ENCODE measurements at regions not wholly inside any gene's neighbourhood (a gene's known extent, or its start where the extent isn't known, plus 50 kb on each side); places are given as distances from the start of the nearest gene placed in this dataset.
"Not testable (repeated sequence)": the region's sequence is repeated elsewhere in the genome, so short reads cannot be mapped to it uniquely, and the experiment has no call there.

- H3K9me3 ChIP-seq (ENCODE audit: control insufficient read depth in 2 of 2, low read length in 2 of 2) = peaks cover 0 to 7% of the 10 kb centered on the region in 2 donors
- no peak overlapping the region for H3K27ac ChIP-seq (ENCODE audit: low read length)
- no peaks in the 10 kb centered on the region for H3K36me3 ChIP-seq (ENCODE audit: control insufficient read depth in 2 of 2, insufficient read depth in 2 of 2, low read length in 2 of 2)
- no peaks in the 10 kb centered on the region for H3K4me1 ChIP-seq (ENCODE audit: control insufficient read depth, insufficient read depth, low read length)
- H3K27me3 ChIP-seq (ENCODE audit: control insufficient read depth in 1 of 2, insufficient read depth in 2 of 2, low read length in 2 of 2) = no peaks in the 10 kb centered on the region
- no peak overlapping the region for H3K4me3 ChIP-seq (ENCODE audit: low read length in 2 of 2)
- no peak overlapping the region for H3K9ac ChIP-seq (ENCODE audit: low read length in 2 of 2)
These were observed 162.0 kb downstream of the C1D start for GRCh38 chr2:67900826-67901225.

- Histone ChIP-seq H3K27ac (ENCODE audit: low read length) (no peak overlapping the region), H3K9ac (ENCODE audit: low read length in 2 of 2) (no peak overlapping the region), H3K9me3 (ENCODE audit: control insufficient read depth in 2 of 2, low read length in 2 of 2) (peaks cover 0 to 7% of the 10 kb centered on the region in 2 donors), H3K27me3 (ENCODE audit: control insufficient read depth in 1 of 2, insufficient read depth in 2 of 2, low read length in 2 of 2) (no peaks in the 10 kb centered on the region), H3K36me3 (ENCODE audit: control insufficient read depth in 2 of 2, insufficient read depth in 2 of 2, low read length in 2 of 2) (no peaks in the 10 kb centered on the region), H3K4me3 (ENCODE audit: low read length in 2 of 2) (no peak overlapping the region), H3K4me1 (ENCODE audit: control insufficient read depth, insufficient read depth, low read length) (no peaks in the 10 kb centered on the region)
These were observed 158.2 kb downstream of the C1D start for GRCh38 chr2:67904566-67904965.

- peaks cover 0 to 7% of the 10 kb centered on the region in 2 donors for H3K9me3 ChIP-seq (ENCODE audit: control insufficient read depth in 2 of 2, low read length in 2 of 2)
- no peak overlapping the region for H3K9ac ChIP-seq (ENCODE audit: low read length in 2 of 2)
- no peak overlapping the region for H3K4me3 ChIP-seq (ENCODE audit: low read length in 2 of 2)
- H3K27ac ChIP-seq (ENCODE audit: low read length) = no peak overlapping the region
- no peaks in the 10 kb centered on the region for H3K36me3 ChIP-seq (ENCODE audit: control insufficient read depth in 2 of 2, insufficient read depth in 2 of 2, low read length in 2 of 2)
- no peaks in the 10 kb centered on the region for H3K4me1 ChIP-seq (ENCODE audit: control insufficient read depth, insufficient read depth, low read length)
- no peaks in the 10 kb centered on the region for H3K27me3 ChIP-seq (ENCODE audit: control insufficient read depth in 1 of 2, insufficient read depth in 2 of 2, low read length in 2 of 2)
These were observed 157.8 kb downstream of the C1D start for GRCh38 chr2:67904966-67905365.

- H3K36me3 ChIP-seq (ENCODE audit: control insufficient read depth in 2 of 2, insufficient read depth in 2 of 2, low read length in 2 of 2); H3K4me3 ChIP-seq (ENCODE audit: low read length in 2 of 2); H3K9ac ChIP-seq (ENCODE audit: low read length in 2 of 2); H3K27me3 ChIP-seq (ENCODE audit: control insufficient read depth in 1 of 2, insufficient read depth in 2 of 2, low read length in 2 of 2); H3K27ac ChIP-seq (ENCODE audit: low read length); H3K4me1 ChIP-seq (ENCODE audit: control insufficient read depth, insufficient read depth, low read length); H3K9me3 ChIP-seq (ENCODE audit: control insufficient read depth in 2 of 2, low read length in 2 of 2): not testable (repeated sequence)
These were observed 156.3 kb downstream of the C1D start for GRCh38 chr2:67906547-67906946.

- Histone ChIP-seq H3K4me1 (ENCODE audit: control insufficient read depth, insufficient read depth, low read length) (no peaks in the 10 kb centered on the region), H3K27me3 (ENCODE audit: control insufficient read depth in 1 of 2, insufficient read depth in 2 of 2, low read length in 2 of 2) (no peaks in the 10 kb centered on the region), H3K36me3 (ENCODE audit: control insufficient read depth in 2 of 2, insufficient read depth in 2 of 2, low read length in 2 of 2) (no peaks in the 10 kb centered on the region), H3K4me3 (ENCODE audit: low read length in 2 of 2) (no peak overlapping the region), H3K27ac (ENCODE audit: low read length) (no peak overlapping the region), H3K9ac (ENCODE audit: low read length in 2 of 2) (no peak overlapping the region), H3K9me3 (ENCODE audit: control insufficient read depth in 2 of 2, low read length in 2 of 2) (no peaks in the 10 kb centered on the region)
These were observed 145.3 kb downstream of the C1D start for GRCh38 chr2:67917332-67918054.

GRCh38 chr2:67918471-67918870, 144.3 kb downstream of the C1D start:
- Histone ChIP-seq H3K27ac (ENCODE audit: low read length) (no peak overlapping the region), H3K4me1 (ENCODE audit: control insufficient read depth, insufficient read depth, low read length) (peaks cover under 1% of the 10 kb centered on the region), H3K27me3 (ENCODE audit: control insufficient read depth in 1 of 2, insufficient read depth in 2 of 2, low read length in 2 of 2) (no peaks in the 10 kb centered on the region), H3K4me3 (ENCODE audit: low read length in 2 of 2) (no peak overlapping the region), H3K9me3 (ENCODE audit: control insufficient read depth in 2 of 2, low read length in 2 of 2) (no peaks in the 10 kb centered on the region), H3K36me3 (ENCODE audit: control insufficient read depth in 2 of 2, insufficient read depth in 2 of 2, low read length in 2 of 2) (no peaks in the 10 kb centered on the region), H3K9ac (ENCODE audit: low read length in 2 of 2) (no peak overlapping the region)

GRCh38 chr2:67919490-67919889, 143.3 kb downstream of the C1D start:
- H3K4me1 ChIP-seq (ENCODE audit: control insufficient read depth, insufficient read depth, low read length) = peaks cover 2% of the 10 kb centered on the region
- no peaks in the 10 kb centered on the region for H3K9me3 ChIP-seq (ENCODE audit: control insufficient read depth in 2 of 2, low read length in 2 of 2)
- no peak overlapping the region for H3K4me3 ChIP-seq (ENCODE audit: low read length in 2 of 2)
- H3K36me3 ChIP-seq (ENCODE audit: control insufficient read depth in 2 of 2, insufficient read depth in 2 of 2, low read length in 2 of 2) = no peaks in the 10 kb centered on the region
- H3K27ac ChIP-seq (ENCODE audit: low read length) = no peak overlapping the region
- no peak overlapping the region for H3K9ac ChIP-seq (ENCODE audit: low read length in 2 of 2)
- H3K27me3 ChIP-seq (ENCODE audit: control insufficient read depth in 1 of 2, insufficient read depth in 2 of 2, low read length in 2 of 2) = no peaks in the 10 kb centered on the region

GRCh38 chr2:67922080-67922785, 140.6 kb downstream of the C1D start:
- Histone ChIP-seq H3K9ac (ENCODE audit: low read length in 2 of 2) (no peak overlapping the region), H3K27ac (ENCODE audit: low read length) (no peak overlapping the region), H3K9me3 (ENCODE audit: control insufficient read depth in 2 of 2, low read length in 2 of 2) (no peaks in the 10 kb centered on the region), H3K4me1 (ENCODE audit: control insufficient read depth, insufficient read depth, low read length) (peaks cover 2% of the 10 kb centered on the region), H3K27me3 (ENCODE audit: control insufficient read depth in 1 of 2, insufficient read depth in 2 of 2, low read length in 2 of 2) (no peaks in the 10 kb centered on the region), H3K36me3 (ENCODE audit: control insufficient read depth in 2 of 2, insufficient read depth in 2 of 2, low read length in 2 of 2) (no peaks in the 10 kb centered on the region), H3K4me3 (ENCODE audit: low read length in 2 of 2) (no peak overlapping the region)

- Histone ChIP-seq H3K9me3 (ENCODE audit: control insufficient read depth in 2 of 2, low read length in 2 of 2) (no peaks in the 10 kb centered on the region), H3K9ac (ENCODE audit: low read length in 2 of 2) (no peak overlapping the region), H3K27me3 (ENCODE audit: control insufficient read depth in 1 of 2, insufficient read depth in 2 of 2, low read length in 2 of 2) (no peaks in the 10 kb centered on the region), H3K36me3 (ENCODE audit: control insufficient read depth in 2 of 2, insufficient read depth in 2 of 2, low read length in 2 of 2) (no peaks in the 10 kb centered on the region), H3K27ac (ENCODE audit: low read length) (no peak overlapping the region), H3K4me1 (ENCODE audit: control insufficient read depth, insufficient read depth, low read length) (peaks cover 2% of the 10 kb centered on the region), H3K4me3 (ENCODE audit: low read length in 2 of 2) (no peak overlapping the region)
These were observed 139.1 kb downstream of the C1D start for GRCh38 chr2:67923696-67924095.

GRCh38 chr2:67927501-67927900, 135.3 kb downstream of the C1D start:
- H3K4me3 ChIP-seq (ENCODE audit: low read length in 2 of 2) = no peak overlapping the region
- H3K9me3 ChIP-seq (ENCODE audit: control insufficient read depth in 2 of 2, low read length in 2 of 2) = no peaks in the 10 kb centered on the region
- peaks cover 2% of the 10 kb centered on the region for H3K4me1 ChIP-seq (ENCODE audit: control insufficient read depth, insufficient read depth, low read length)
- no peak overlapping the region for H3K27ac ChIP-seq (ENCODE audit: low read length)
- no peaks in the 10 kb centered on the region for H3K36me3 ChIP-seq (ENCODE audit: control insufficient read depth in 2 of 2, insufficient read depth in 2 of 2, low read length in 2 of 2)
- H3K27me3 ChIP-seq (ENCODE audit: control insufficient read depth in 1 of 2, insufficient read depth in 2 of 2, low read length in 2 of 2) = no peaks in the 10 kb centered on the region
- H3K9ac ChIP-seq (ENCODE audit: low read length in 2 of 2) = no peak overlapping the region

- Histone ChIP-seq H3K27me3 (ENCODE audit: control insufficient read depth in 1 of 2, insufficient read depth in 2 of 2, low read length in 2 of 2) (no peaks in the 10 kb centered on the region), H3K4me3 (ENCODE audit: low read length in 2 of 2) (no peak overlapping the region), H3K9ac (ENCODE audit: low read length in 2 of 2) (no peak overlapping the region), H3K27ac (ENCODE audit: low read length) (no peak overlapping the region), H3K4me1 (ENCODE audit: control insufficient read depth, insufficient read depth, low read length) (no peaks in the 10 kb centered on the region), H3K36me3 (ENCODE audit: control insufficient read depth in 2 of 2, insufficient read depth in 2 of 2, low read length in 2 of 2) (no peaks in the 10 kb centered on the region), H3K9me3 (ENCODE audit: control insufficient read depth in 2 of 2, low read length in 2 of 2) (no peaks in the 10 kb centered on the region)
These were observed 132.6 kb downstream of the C1D start for GRCh38 chr2:67930156-67930555.
